SU-DHL-6 (cell line): ENCODE measurements at regions not wholly inside any gene's neighbourhood (a gene's known extent, or its start where the extent isn't known, plus 50 kb on each side); places are given as distances from the start of the nearest gene placed in this dataset.

Source experiments
- H2AFZ ChIP-seq: fragments of 200-600 bp; sonication (generic); 2 replicates; pipeline ENCODE4 v1.6.1; 2014; ENCODE audit warnings: low read depth, mild to moderate bottlenecking, moderate library complexity, mixed read lengths, antibody characterized with exemption, low read length; ENCODE audit not compliant: severe bottlenecking
- H3F3A ChIP-seq: fragments of 200-600 bp; shearing (Covaris generic); 2 replicates; pipeline ENCODE4 v1.6.0; 2016; ENCODE audit warnings: antibody characterized with exemption, mild to moderate bottlenecking; ENCODE audit not compliant: insufficient read depth
- H3K27ac ChIP-seq: fragments of 200-600 bp; sonication (generic); 2 replicates; pipeline ENCODE4 v1.5.1; 2016; ENCODE audit warnings: low read depth, mild to moderate bottlenecking, low read length, moderate library complexity, mixed read lengths
- H3K27me3 ChIP-seq: fragments of 200-600 bp; sonication (generic), shearing (Covaris generic); 2 replicates; pipeline ENCODE4 v1.6.0; 2014; ENCODE audit warnings: mild to moderate bottlenecking, low read length
- H3K36me3 ChIP-seq: fragments of 200-600 bp; sonication (generic); 2 replicates; pipeline ENCODE4 v1.6.1; 2014; ENCODE audit warnings: mild to moderate bottlenecking, low read length, mixed read lengths
- H3K4me2 ChIP-seq: fragments of 300-600, 200-600 bp; shearing (Covaris generic), sonication (generic); 2 replicates; pipeline ENCODE4 v1.6.0; 2014; ENCODE audit warnings: low read length, low read depth, mild to moderate bottlenecking; ENCODE audit not compliant: poor library complexity, severe bottlenecking
- H3K4me3 ChIP-seq: fragments of 200-600 bp; sonication (generic); 2 replicates; pipeline ENCODE4 v1.5.1; 2014; ENCODE audit warnings: antibody characterized with exemption, low read length, mild to moderate bottlenecking, mixed read lengths; ENCODE audit not compliant: insufficient read depth, poor library complexity, severe bottlenecking
- H3K79me2 ChIP-seq: fragments of 200-600 bp; sonication (generic); 2 replicates; pipeline ENCODE4 v1.6.1; 2014; ENCODE audit warnings: mild to moderate bottlenecking, low read length, moderate library complexity; ENCODE audit not compliant: insufficient read depth
- H3K9ac ChIP-seq: fragments of 200-600 bp; sonication (generic); 2 replicates; pipeline ENCODE4 v1.7.0; 2014; ENCODE audit warnings: mild to moderate bottlenecking, low read length
- H3K9me2 ChIP-seq: fragments of 200-600 bp; sonication (generic); replicated peaks from 2 replicates; pipeline ENCODE4 v1.6.1; 2014; ENCODE audit warnings: low read length; ENCODE audit not compliant: insufficient read depth
- H3K9me3 ChIP-seq: fragments of 200-600 bp; sonication (generic); 2 replicates; pipeline ENCODE4 v1.6.1; 2014; ENCODE audit warnings: low read length, mixed read lengths; ENCODE audit not compliant: insufficient read depth
- H4K20me1 ChIP-seq: fragments of 200-600 bp; sonication (generic); 2 replicates; pipeline ENCODE4 v1.6.1; 2014; ENCODE audit warnings: low read depth, mild to moderate bottlenecking, antibody characterized with exemption, low read length, moderate library complexity, mixed read lengths
- EZH2phosphoT487 ChIP-seq: fragments of 200-600 bp; sonication (generic), shearing (Covaris generic); conservative IDR thresholded peaks from 2 replicates; pipeline ENCODE4 v1.6.1; 2018; ENCODE audit warnings: mild to moderate bottlenecking, antibody characterized with exemption, low read length, moderate library complexity, mixed read lengths
- TF ChIP-seq, protein P1 (sequence below): fragments of 200-600 bp; sonication (generic); IDR thresholded peaks from one replicate; pipeline ENCODE4 v1.5.1; 2017; ENCODE audit warnings: antibody characterized with exemption, mild to moderate bottlenecking, low read length, moderate library complexity; ENCODE audit not compliant: insufficient read depth, poor library complexity, severe bottlenecking

GRCh38 chr5:31027721-31028120 is 165.8 kb upstream of the CDH6 start:
- H3K9me2 ChIP-seq: no peaks in the 10 kb centered on the region
- no peak overlapping the region for H3K4me2 ChIP-seq
- no peak overlapping the region for H3K9ac ChIP-seq
- H4K20me1 ChIP-seq: no peaks in the 10 kb centered on the region
- no peak overlapping the region for H3K27ac ChIP-seq
- TF ChIP-seq EZH2phosphoT487: no peak
- TF ChIP-seq, protein P1, sequence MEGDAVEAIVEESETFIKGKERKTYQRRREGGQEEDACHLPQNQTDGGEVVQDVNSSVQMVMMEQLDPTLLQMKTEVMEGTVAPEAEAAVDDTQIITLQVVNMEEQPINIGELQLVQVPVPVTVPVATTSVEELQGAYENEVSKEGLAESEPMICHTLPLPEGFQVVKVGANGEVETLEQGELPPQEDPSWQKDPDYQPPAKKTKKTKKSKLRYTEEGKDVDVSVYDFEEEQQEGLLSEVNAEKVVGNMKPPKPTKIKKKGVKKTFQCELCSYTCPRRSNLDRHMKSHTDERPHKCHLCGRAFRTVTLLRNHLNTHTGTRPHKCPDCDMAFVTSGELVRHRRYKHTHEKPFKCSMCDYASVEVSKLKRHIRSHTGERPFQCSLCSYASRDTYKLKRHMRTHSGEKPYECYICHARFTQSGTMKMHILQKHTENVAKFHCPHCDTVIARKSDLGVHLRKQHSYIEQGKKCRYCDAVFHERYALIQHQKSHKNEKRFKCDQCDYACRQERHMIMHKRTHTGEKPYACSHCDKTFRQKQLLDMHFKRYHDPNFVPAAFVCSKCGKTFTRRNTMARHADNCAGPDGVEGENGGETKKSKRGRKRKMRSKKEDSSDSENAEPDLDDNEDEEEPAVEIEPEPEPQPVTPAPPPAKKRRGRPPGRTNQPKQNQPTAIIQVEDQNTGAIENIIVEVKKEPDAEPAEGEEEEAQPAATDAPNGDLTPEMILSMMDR: no peak
- no peaks in the 10 kb centered on the region for H3F3A ChIP-seq
- no peaks in the 10 kb centered on the region for H3K9me3 ChIP-seq
- H3K27me3 ChIP-seq: no peaks in the 10 kb centered on the region
- H3K4me3 ChIP-seq: no peak overlapping the region
- no peaks in the 10 kb centered on the region for H3K79me2 ChIP-seq
- H2AFZ ChIP-seq: no peak overlapping the region
- H3K36me3 ChIP-seq: no peaks in the 10 kb centered on the region

DNA sequence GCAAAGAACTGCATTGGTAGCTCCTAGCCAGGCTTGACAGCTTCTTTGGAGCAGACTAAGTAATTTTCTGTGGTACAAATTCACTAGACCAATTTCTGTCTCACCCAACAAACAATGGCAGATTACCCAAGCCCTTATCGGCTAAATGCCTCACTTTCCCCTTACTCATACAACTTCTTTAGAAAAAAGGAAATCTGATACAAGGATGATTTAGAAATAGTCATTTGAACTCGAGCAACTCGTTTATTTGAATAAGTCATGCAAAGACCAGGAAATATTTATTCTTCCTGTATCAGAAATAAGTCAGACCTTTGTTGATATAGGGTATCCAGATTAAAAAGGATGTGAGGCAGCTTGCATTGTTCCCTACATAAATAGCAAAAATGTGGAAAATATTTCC is 170.4 kb upstream of the CDH6 start:
- Histone ChIP-seq H3K4me3 (no peak overlapping the region), H4K20me1 (no peaks in the 10 kb centered on the region), H3K79me2 (no peaks in the 10 kb centered on the region), H3K9me2 (no peaks in the 10 kb centered on the region), H3K9me3 (no peaks in the 10 kb centered on the region), H3K9ac (no peak overlapping the region), H3K36me3 (no peaks in the 10 kb centered on the region), H3K4me2 (no peak overlapping the region), H3K27me3 (no peaks in the 10 kb centered on the region), H2AFZ (no peak overlapping the region), H3F3A (no peaks in the 10 kb centered on the region), H3K27ac (no peak overlapping the region)
- TF ChIP-seq, protein P1: no peak
- no peak for TF ChIP-seq EZH2phosphoT487

- no peak overlapping the region for H2AFZ ChIP-seq
- H3F3A ChIP-seq: no peaks in the 10 kb centered on the region
- no peak for TF ChIP-seq EZH2phosphoT487
- TF ChIP-seq, protein P1: no peak
- no peaks in the 10 kb centered on the region for H4K20me1 ChIP-seq
- H3K4me2 ChIP-seq: no peak overlapping the region
- no peak overlapping the region for H3K27ac ChIP-seq
- H3K4me3 ChIP-seq: no peak overlapping the region
- no peaks in the 10 kb centered on the region for H3K27me3 ChIP-seq
- H3K79me2 ChIP-seq: no peaks in the 10 kb centered on the region
- no peaks in the 10 kb centered on the region for H3K36me3 ChIP-seq
- no peaks in the 10 kb centered on the region for H3K9me2 ChIP-seq
- no peaks in the 10 kb centered on the region for H3K9me3 ChIP-seq
- H3K9ac ChIP-seq: no peak overlapping the region
Observed at GRCh38 chr5:31021181-31021624, 172.3 kb upstream of the CDH6 start.
